ES-I3 (cell line): ENCODE measurements at regions not wholly inside any gene's neighbourhood (a gene's known extent, or its start where the extent isn't known, plus 50 kb on each side); places are given as distances from the start of the nearest gene placed in this dataset.

ENCODE experiments used
- H3K36me3 ChIP-seq: 2 replicates; pipeline ENCODE4 v1.6.1; 2013; ENCODE audit warnings: mild to moderate bottlenecking, low read length, control low read depth, moderate library complexity; ENCODE audit not compliant: insufficient read depth
- H3K4me1 ChIP-seq: 2 replicates; pipeline ENCODE4 v1.6.1; 2013; ENCODE audit warnings: mild to moderate bottlenecking, control low read depth, low read length; ENCODE audit not compliant: insufficient read depth
- H3K9ac ChIP-seq: 2 replicates; pipeline ENCODE4 v1.6.1; 2013; ENCODE audit warnings: low read depth, mild to moderate bottlenecking, low read length, moderate library complexity
- H3K9me3 ChIP-seq: 2 replicates; pipeline ENCODE4 v1.6.1; 2013; ENCODE audit warnings: mild to moderate bottlenecking, low read length, moderate library complexity; ENCODE audit not compliant: control insufficient read depth, insufficient read depth

DNA sequence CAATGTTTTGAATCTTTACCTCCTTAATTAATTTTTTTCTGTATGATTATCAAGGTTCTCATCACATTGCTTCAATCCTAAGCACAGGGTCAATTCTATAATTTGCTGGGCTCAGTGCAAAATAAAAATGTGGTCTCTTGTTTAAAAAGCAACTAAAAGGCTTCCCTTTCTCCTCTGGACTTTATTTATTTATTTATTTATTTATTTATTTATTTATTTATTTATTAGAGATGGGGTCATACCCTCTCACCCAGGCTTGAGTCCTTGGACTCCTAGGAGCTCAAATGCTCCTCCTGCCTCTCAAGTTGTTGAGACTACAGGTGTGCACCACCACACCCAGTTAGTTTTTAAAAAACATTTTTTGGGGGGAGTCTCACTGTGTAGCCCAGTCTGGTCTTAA lies 710.1 kb upstream of the REG3G start:
- Histone ChIP-seq H3K4me1 (peaks cover 10% of the 10 kb centered on the region), H3K9me3 (no peaks in the 10 kb centered on the region), H3K9ac (no peak overlapping the region), H3K36me3 (no peaks in the 10 kb centered on the region)

DNA sequence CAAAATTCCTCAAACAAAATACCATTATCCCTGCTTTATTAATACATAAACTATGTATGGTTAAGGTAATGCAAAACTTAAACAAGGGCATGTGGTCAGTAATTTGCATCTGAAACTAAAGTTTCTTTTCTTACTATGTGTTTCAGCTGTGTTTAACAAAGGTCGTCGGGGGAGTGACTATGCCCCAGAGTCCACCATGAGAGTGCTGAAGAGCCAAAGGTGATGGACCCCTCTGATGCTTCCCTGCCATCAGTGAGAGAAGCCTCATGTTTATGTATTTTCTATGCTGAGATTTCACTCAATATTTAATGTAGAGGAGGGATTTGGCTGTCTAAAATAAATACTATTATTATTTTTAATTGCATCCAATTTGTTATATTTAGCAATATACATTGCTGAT lies 707.2 kb upstream of the REG3G start:
- peaks cover 6% of the 10 kb centered on the region for H3K4me1 ChIP-seq
- no peak overlapping the region for H3K9ac ChIP-seq
- H3K9me3 ChIP-seq, result no peaks in the 10 kb centered on the region; the same call in 1 of the 2 replicates
- no peaks in the 10 kb centered on the region for H3K36me3 ChIP-seq

DNA sequence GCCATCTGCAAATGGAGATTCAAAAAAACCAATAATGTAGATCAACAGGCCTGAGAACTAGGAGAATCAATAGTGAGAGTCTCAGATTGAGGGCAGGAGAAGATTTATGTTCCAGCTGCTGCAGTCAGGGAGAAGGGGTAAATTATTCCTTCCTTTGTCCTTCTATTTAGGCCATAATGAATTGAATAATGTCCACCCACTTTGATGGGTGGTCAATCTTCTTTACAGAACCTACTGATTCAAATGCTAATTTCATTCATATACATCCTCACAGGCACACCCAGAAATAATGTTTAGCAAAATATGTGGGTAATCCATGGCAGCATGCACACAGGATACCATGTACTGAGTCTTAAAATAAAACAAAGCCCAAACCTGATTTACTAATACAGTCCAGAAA lies 695.3 kb upstream of the REG3G start:
- no peaks in the 10 kb centered on the region for H3K9me3 ChIP-seq
- H3K9ac ChIP-seq, result no peak overlapping the region
- H3K4me1 ChIP-seq, result no peaks in the 10 kb centered on the region
- no peaks in the 10 kb centered on the region for H3K36me3 ChIP-seq

DNA sequence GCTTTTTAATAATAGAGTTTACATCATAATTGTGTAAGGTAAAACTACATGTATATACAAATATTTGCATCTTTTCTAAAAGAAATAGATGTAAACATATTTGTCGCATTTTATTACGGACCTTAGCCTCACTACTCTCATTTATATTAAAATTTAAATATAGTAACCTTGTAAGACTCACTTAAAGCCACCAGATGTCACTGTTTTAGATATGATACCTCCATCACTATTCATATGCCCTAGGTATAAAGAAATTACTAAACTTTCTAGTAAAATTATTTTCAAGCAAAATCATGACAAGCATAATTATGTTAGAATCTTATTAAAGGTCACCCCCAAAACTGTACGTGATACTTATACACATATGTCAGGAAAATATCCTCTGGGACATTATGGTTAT lies 674.3 kb upstream of the REG3G start:
- no peaks in the 10 kb centered on the region for H3K9me3 ChIP-seq
- no peak overlapping the region for H3K9ac ChIP-seq
- H3K36me3 ChIP-seq, result no peaks in the 10 kb centered on the region
- H3K4me1 ChIP-seq, result peaks cover 4% of the 10 kb centered on the region; the same call in 1 of the 2 replicates

DNA sequence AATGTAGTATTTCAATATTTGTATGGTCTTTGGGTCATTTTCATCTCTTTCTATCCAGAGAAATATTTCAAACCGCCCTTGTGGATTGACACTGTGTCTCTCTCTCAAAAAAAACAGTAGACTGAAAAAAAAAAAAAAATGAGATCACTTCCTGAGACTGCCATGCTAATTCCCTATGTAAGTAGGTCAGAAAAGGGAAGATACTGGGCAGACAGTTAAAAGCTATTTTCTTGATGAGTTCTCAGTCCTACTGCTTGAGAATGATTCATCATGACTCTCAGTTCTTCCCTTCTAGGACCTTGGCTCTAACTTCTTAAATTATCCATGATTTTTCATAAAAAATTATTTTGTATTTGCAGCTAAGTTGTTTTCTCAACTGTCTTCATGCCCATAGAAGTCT lies 672.3 kb upstream of the REG3G start:
- H3K9me3 ChIP-seq, result no peaks in the 10 kb centered on the region
- peaks cover 8% of the 10 kb centered on the region; the same call in 1 of the 2 replicates for H3K4me1 ChIP-seq
- H3K9ac ChIP-seq, result no peak overlapping the region
- H3K36me3 ChIP-seq, result no peaks in the 10 kb centered on the region

DNA sequence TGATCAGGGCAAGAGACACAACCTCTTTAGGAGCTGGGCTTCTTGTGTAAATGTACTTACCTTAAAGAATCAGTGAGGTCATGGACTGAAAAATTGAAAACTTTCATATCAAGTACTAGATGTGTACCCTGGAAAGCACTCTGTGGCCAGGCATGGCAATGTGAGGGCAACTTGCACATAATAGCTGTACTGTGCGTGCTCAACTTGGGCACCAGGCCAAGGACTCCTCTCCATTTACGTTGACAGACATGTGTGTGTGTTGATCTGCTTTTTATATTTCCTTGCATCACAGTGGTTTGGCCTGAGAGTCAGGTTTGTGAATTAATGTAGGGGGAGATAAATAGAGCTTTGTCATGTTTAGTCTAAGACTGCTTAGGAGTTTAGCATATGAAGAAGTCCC lies 669.5 kb upstream of the REG3G start:
- Histone ChIP-seq H3K9me3 (no peaks in the 10 kb centered on the region), H3K4me1 (peaks cover 8% of the 10 kb centered on the region; the same call in 1 of the 2 replicates), H3K9ac (no peak overlapping the region), H3K36me3 (no peaks in the 10 kb centered on the region)

DNA sequence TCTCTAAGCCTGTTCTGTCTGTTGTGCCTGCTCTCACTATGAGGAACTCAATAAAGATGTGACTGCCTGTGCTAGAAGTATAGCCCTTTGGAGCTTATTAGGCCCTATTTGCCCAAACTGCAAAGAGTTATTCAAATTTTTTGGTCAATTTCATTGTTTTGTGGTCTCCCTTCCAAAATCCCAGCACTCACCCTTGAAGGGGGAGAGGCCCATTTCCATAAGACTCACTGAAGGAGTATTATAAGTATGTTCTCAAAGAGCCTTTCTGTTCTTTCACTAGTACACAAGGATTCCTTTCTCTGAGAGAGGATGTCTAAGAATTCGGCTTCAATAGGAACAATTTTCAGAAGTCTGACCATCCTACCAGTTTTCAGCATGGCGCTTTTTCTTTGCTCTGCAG lies 641.9 kb upstream of the REG3G start:
- H3K9ac ChIP-seq, result no peak overlapping the region
- no peaks in the 10 kb centered on the region for H3K9me3 ChIP-seq
- H3K36me3 ChIP-seq, result no peaks in the 10 kb centered on the region
- no peaks in the 10 kb centered on the region for H3K4me1 ChIP-seq

DNA sequence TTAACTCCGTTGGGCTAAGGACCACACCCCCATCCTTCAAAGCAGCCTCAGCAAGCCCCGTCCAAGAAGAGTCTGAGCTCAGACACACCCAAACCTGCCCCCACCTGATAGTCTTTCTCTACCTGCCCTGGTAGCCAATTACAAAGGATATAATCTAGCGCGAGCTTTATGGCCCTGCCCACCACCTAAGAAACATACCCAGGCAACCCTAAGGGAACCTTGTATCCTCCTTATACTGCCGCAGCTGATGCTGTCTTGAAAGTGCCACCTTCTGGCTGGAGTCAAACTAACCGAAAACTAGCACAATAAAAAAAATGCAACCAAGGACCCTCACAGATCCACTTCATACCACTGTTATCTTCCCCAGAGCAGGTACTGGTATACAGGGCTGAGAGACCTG lies 628.3 kb upstream of the REG3G start:
- Histone ChIP-seq H3K9ac (no peak overlapping the region), H3K9me3 (no peaks in the 10 kb centered on the region), H3K36me3 (no peaks in the 10 kb centered on the region), H3K4me1 (no peaks in the 10 kb centered on the region)

DNA sequence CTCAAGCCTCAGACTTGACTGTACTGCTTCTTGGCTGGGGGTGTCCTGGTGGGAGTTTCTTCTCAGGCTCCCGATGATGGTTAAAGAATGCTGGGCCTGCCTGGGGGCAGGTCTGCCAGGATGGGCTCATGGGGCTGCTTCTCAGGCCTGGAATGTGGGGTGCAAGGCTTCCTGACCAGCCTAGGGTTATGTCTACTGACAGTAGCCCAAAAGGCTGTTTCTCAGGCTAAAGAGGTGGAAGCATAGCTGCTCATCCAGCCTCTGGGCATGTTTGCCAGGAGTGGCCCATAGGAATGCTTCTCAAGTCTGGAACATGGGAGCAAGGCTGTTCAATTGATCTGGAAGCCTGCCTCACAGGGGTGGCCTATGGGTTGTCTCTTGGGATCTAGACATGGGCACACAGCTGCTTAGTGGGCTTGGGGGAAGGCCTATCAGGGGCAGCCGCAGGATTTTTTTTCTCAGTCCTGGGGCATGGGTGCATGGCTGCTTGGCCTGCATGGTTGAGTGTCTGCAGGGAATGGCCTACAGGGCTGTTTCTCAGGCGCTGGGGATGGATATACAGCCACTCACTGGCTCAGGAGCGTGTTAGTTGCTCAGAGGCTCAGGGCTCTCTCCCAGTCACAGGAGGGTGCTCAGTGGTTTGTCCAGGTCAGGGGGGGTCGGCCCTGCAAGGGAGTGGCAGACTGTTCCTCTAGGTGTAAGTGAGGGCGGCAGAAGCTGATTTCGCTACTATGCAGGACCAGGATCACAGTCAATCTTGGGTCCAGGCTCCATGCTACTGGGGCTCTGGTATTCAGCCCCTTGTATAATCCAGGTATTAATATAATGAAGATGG lies 617.3 kb upstream of the REG3G start:
- Histone ChIP-seq H3K9me3 (no peaks in the 10 kb centered on the region), H3K4me1 (no peaks in the 10 kb centered on the region)

DNA sequence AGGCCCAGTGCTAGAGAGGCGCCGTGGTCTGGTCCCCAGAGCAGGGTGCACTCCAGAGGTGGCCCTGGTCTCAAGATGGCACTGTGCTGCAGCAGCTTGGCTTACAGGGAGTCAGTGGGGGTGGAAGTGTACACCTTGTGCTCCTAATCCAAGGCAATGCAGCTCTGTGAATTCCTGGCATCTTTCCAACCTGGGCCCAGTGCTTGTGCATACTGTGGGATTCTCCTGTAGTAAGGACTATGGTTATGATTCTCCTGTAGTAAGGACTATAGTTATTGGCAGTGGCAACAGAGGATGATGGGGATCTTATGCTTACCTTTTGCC lies 616.7 kb upstream of the REG3G start:
- no peaks in the 10 kb centered on the region for H3K9me3 ChIP-seq
- H3K9ac ChIP-seq, result no peak overlapping the region
- no peaks in the 10 kb centered on the region for H3K36me3 ChIP-seq
- H3K4me1 ChIP-seq, result no peaks in the 10 kb centered on the region

More for the DNA sequence above, 617.3 kb upstream of the REG3G start:
- H3K36me3 ChIP-seq, result no peaks in the 10 kb centered on the region
- no peak overlapping the region for H3K9ac ChIP-seq

DNA sequence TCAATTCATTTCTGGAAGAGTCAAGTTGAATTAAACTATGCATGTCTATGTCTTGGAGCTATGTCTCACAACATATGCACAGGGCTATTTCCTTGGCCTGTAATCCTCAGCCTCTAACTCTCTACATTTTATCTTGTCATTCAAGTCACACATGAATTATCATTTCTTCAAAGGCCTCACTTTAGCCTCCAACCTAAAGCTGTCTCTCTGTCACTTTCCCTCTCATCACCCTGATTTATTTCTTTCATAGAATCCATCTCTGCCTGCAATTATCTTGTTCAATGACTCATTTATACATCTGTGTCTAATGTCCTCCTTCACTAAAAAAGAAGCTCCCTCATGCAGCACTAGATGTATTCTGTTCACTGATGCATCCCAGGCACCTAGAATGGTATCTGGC lies 614.2 kb upstream of the REG3G start:
- Histone ChIP-seq H3K9me3 (no peaks in the 10 kb centered on the region), H3K9ac (no peak overlapping the region), H3K36me3 (no peaks in the 10 kb centered on the region), H3K4me1 (no peaks in the 10 kb centered on the region)

DNA sequence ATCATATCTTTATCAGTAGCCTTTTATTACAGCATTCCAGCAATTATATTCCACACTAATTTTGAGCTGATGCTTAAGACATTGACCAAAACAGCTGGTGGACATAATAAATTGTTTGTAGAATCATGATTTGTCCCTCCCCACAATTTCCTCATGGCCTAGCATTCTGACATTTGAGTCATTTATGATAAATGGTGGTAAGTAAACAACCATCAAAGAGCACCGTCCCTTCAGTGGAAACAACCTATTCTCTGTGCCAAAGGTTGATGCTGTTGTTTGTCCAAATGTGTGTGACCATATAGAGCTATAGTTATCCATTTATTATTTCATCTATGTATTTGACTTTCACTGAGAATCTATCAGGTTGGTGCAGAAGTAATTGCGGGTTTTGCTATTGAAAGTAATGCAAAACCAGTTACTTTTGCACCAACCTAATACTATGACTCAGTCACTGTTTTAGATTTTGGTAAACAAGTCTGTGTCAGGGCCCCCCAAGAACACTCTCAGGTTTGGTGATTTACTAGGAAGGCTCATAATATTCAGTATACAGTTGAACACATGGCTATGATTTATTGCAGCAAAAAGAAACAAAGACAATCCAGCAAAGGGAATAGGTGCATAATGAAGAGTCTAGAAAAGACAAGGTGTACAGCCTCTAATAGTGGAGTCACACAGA lies 608.7 kb upstream of the REG3G start:
- no peaks in the 10 kb centered on the region for H3K9me3 ChIP-seq
- H3K36me3 ChIP-seq, result no peaks in the 10 kb centered on the region
- no peak overlapping the region for H3K9ac ChIP-seq
- no peaks in the 10 kb centered on the region for H3K4me1 ChIP-seq

DNA sequence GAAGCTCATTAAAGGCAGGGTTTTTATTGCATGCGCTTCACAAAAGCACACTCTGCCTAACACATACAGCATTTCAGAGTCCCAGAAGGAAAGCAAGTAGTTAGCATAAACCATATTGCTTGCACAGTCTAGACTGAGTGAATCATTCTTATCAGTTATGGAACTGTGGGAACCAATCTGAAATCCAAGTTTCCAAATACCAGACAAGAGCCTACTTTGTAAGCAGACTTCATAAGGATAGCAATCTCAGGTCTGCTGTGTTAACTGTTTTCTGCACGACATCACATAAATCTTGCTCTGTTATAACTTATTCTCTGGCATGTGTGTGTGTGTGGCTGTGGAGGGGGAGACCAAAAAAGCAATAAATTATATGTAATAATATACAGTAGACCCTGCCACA lies 608.1 kb upstream of the REG3G start:
- no peaks in the 10 kb centered on the region for H3K36me3 ChIP-seq
- H3K9ac ChIP-seq, result no peak overlapping the region
- no peaks in the 10 kb centered on the region for H3K4me1 ChIP-seq
- no peaks in the 10 kb centered on the region for H3K9me3 ChIP-seq

DNA sequence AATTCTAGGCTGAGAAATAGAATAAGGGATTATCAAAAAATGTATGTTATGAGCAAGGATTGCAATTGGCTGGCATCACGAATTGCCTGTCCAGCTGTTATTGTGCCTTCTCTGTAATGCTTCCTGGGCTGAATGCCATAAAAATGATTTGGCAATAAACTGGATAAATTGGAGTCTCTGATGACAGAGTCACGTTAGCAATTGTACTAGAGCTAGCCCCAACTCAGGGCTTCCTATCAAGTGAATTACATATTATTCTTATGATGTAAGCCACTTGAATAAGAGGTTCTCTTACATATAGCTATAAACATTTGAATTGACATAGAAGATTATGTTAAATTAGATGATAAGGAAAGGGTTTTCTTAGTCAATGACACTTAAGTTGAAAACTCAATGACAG lies 607.5 kb upstream of the REG3G start:
- H3K9me3 ChIP-seq, result no peaks in the 10 kb centered on the region

DNA sequence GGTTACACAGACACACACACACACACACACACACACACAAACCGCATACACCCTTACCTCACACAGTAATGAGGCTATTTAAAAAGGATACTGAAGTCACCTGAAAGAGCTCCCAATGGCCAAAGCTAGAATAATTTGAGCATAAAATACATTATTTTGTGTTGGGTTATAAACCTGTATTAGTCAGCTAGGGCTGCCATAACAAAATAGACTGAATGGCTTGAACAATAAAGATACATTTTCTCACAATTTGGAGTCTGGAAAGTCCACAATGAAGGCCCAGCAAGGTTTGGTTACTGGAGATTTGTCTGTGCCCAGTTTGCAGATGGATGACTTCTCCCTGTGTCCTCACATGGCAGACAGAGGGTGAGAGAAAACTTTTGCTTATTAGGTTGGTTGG lies 605.4 kb upstream of the REG3G start:
- H3K36me3 ChIP-seq, result no peaks in the 10 kb centered on the region
- H3K9me3 ChIP-seq, result no peaks in the 10 kb centered on the region
- H3K9ac ChIP-seq, result no peak overlapping the region
- H3K4me1 ChIP-seq, result no peaks in the 10 kb centered on the region

More for the DNA sequence above, 607.5 kb upstream of the REG3G start:
- H3K9ac ChIP-seq, result no peak overlapping the region
- no peaks in the 10 kb centered on the region for H3K4me1 ChIP-seq
- no peaks in the 10 kb centered on the region for H3K36me3 ChIP-seq
